SH-SY5Y (cell line): ENCODE measurements at regions not wholly inside any gene's neighbourhood (a gene's known extent, or its start where the extent isn't known, plus 50 kb on each side); places are given as distances from the start of the nearest gene placed in this dataset.

Source experiments
- GATA2 ChIP-seq: IDR thresholded peaks from 2 replicates; pipeline ENCODE4 v1.6.1; 2011; ENCODE audit warnings: mild to moderate bottlenecking, low read depth, low read length
- GATA3 ChIP-seq: IDR thresholded peaks from 2 replicates; pipeline ENCODE4 v1.6.1; 2011; ENCODE audit warnings: low read depth, mild to moderate bottlenecking, low read length, moderate library complexity

- TF ChIP-seq GATA2 (no peak), GATA3 (no peak)
Measured at GRCh38 chr18:22734105-22734661, 198.9 kb upstream of the RBBP8 start.
